RWPE2 (cell line): ENCODE measurements at regions not wholly inside any gene's neighbourhood (a gene's known extent, or its start where the extent isn't known, plus 50 kb on each side); places are given as distances from the start of the nearest gene placed in this dataset.

ENCODE experiments used
- ATAC-seq: fragments of 200-7000 bp; cut with Tn5 transposase; 3 replicates; pipeline ENCODE4 v1.9.1; 2021; ENCODE audit warnings: low read depth
- DNase-seq: peaks from one replicate; pipeline ENCODE4 v3.0.0-alpha.2; 2020; ENCODE audit warnings: low spot score
- H3K27ac ChIP-seq: fragments of 450-650 bp; 2 replicates; pipeline ENCODE4 v1.5.1; 2017; ENCODE audit warnings: mild to moderate bottlenecking; ENCODE audit not compliant: poor library complexity, severe bottlenecking
- H3K27me3 ChIP-seq: fragments of 250-450 bp; sonication (Bioruptor Pico); 2 replicates; pipeline ENCODE4 v1.5.1; 2021; ENCODE audit warnings: mild to moderate bottlenecking, moderate library complexity; ENCODE audit not compliant: insufficient read depth, poor library complexity, severe bottlenecking
- H3K36me3 ChIP-seq: fragments of 250-450 bp; sonication (Bioruptor Pico); 2 replicates; pipeline ENCODE4 v1.5.1; 2020; ENCODE audit warnings: low read depth, mild to moderate bottlenecking, moderate library complexity
- H3K4me1 ChIP-seq: fragments of 250-450 bp; sonication (Bioruptor Pico); 2 replicates; pipeline ENCODE4 v1.5.1; 2021; ENCODE audit warnings: mild to moderate bottlenecking, moderate library complexity; ENCODE audit not compliant: insufficient read depth, poor library complexity, severe bottlenecking
- H3K4me3 ChIP-seq: fragments of 250-450 bp; sonication (Bioruptor Pico); 2 replicates; pipeline ENCODE4 v1.5.1; 2021; ENCODE audit warnings: mild to moderate bottlenecking, moderate library complexity; ENCODE audit not compliant: severe bottlenecking
- H3K9me3 ChIP-seq: fragments of 250-450 bp; sonication (Bioruptor Pico); 2 replicates; pipeline ENCODE4 v1.5.1; 2021; ENCODE audit warnings: mild to moderate bottlenecking, moderate library complexity; ENCODE audit not compliant: severe bottlenecking
- CTCF ChIP-seq: fragments of 450-650 bp; IDR thresholded peaks from one replicate; pipeline ENCODE4 v1.5.1; 2017; ENCODE audit warnings: mild to moderate bottlenecking, moderate library complexity; ENCODE audit not compliant: poor library complexity, severe bottlenecking

DNA sequence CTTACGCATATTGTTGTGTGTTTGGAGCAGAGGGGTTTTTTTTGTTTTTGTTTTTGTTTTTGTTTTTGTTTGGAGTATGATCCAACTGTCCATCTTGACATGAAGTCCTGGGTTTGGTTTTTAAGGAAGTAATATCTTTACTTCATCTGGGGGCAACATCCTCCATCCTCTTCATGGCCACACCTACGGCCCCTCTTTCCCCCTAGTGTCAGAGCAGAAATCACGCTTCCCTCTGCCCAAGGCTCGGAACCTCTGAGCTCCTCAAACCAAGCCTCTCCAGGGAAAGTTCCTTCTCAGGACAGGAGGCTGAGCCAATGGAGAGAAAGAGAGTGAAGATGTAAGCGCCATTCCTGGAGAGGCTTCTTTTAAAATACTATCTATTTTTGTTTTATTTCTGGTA is 58.6 kb upstream of the PDX1 start:
- Histone ChIP-seq H3K4me1 (no peaks in the 10 kb centered on the region), H3K27me3 (peaks cover 12% of the 10 kb centered on the region), H3K36me3 (no peaks in the 10 kb centered on the region), H3K27ac (no peak overlapping the region), H3K4me3 (no peak overlapping the region), H3K9me3 (no peaks in the 10 kb centered on the region)
- DNase-seq (no peak), ATAC-seq (no peak)
- no peak for TF ChIP-seq CTCF

DNA sequence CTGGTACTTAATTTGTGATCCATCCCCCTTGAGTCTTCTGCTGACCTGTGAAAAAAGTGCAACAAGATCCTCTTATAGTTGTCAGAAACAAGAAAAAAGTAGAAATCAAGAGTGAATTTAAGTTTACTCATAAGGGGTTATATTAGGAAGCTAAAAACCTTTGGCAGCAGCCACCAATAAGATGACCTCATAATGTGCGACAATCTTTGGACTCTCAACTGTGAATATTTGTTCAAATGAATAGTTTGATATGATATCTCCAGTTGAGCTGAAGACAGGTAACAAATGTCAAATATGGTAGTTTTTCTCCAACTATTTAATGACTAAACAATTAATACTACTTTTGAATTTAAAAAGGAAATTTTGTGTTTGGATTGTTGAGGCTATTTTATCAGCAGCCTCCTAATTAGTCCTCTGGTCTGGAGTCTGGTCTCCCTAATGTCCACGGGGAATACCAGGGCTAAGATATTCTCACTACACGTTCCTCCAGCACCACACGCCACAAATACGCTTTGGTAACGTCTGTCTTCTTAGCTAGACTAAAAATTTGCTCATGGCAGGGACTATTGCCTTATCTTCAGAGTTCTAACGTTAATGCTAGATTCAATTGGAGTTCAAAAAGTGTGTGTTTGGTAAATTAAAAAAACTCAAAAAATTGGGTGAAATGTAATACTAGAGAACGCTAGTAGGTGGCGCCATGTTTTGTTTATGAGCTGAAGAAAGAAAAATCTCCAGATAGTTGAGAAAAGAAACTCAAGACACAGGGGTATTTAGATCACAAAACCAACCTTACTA is 51.0 kb upstream of the PDX1 start:
- no peaks in the 10 kb centered on the region for H3K4me1 ChIP-seq
- peak; percentile 59 for TF ChIP-seq CTCF
- DNase-seq (no peak), ATAC-seq (no peak)
- H3K4me3 ChIP-seq, result no peak overlapping the region
- no peaks in the 10 kb centered on the region for H3K36me3 ChIP-seq
- H3K27me3 ChIP-seq, result peaks cover 19% of the 10 kb centered on the region
- H3K27ac ChIP-seq, result no peak overlapping the region
- H3K9me3 ChIP-seq, result no peaks in the 10 kb centered on the region

DNA sequence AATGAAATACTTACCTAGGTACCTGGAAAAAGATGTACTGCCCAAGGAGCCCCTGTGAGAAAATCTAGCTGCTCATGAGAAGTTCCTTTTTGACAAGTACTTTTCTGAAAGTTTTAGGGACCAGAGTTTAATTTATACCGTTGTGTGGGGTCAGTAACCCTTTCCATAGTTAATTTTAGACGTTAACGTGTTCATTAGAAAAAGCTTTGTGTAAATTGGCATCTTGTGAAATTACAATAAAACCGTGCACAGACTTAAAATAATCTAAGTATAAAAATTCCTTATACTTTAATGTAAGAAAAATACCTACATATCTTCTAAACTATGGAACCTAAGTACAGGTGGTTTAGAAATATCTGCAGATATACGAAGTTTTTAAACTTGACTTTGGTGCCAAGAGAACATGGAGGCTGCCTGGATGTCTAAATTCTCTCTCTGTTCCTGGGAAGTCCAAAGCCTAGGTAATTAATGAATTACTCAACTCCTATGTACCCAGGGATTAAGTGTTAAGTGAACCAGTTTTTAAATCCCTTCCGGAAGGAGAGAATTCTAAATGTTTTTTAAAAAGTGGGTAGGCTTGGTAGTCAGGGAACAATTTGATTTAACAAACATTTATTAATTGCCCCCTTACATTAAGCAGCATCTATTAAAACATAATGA is 50.2 kb upstream of the PDX1 start:
- Histone ChIP-seq H3K36me3 (no peaks in the 10 kb centered on the region), H3K4me3 (no peak overlapping the region), H3K27me3 (peaks cover 19% of the 10 kb centered on the region), H3K27ac (no peak overlapping the region), H3K9me3 (no peaks in the 10 kb centered on the region), H3K4me1 (no peaks in the 10 kb centered on the region)
- TF ChIP-seq CTCF, result peak; percentile 35
- no peak for DNase-seq
- ATAC-seq, result no peak
